Fibroblast of gingiva (primary cell): ENCODE measurements at regions not wholly inside any gene's neighbourhood (a gene's known extent, or its start where the extent isn't known, plus 50 kb on each side); places are given as distances from the start of the nearest gene placed in this dataset.
"Not testable (repeated sequence)": the region's sequence is repeated elsewhere in the genome, so short reads cannot be mapped to it uniquely, and the experiment has no call there.

Source experiments
- DNase-seq: peaks from one replicate; pipeline ENCODE4 v3.0.0-alpha.2; 2011; ENCODE audit warnings: low read depth

DNA sequence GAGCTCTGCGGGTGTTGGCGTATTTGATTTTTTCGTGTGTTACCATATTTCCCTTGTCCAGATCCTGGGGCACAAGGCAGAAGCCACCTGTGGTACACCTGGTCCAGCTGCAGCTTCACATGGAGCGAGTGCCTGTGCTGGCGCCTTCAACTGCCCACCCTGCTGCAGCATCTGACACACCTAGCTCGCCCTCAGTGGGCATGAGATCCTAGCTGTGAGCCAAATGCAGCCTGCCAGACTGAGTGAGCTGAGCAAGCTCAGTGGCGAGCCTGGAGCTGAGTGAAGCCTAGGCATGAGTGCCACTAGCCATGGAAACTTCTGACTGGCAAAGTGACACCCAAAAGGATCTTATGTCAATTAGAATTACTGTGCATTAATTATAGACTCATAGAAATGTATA, 1226.8 kb upstream of the FLRT2 start:
- no peak for DNase-seq

DNA sequence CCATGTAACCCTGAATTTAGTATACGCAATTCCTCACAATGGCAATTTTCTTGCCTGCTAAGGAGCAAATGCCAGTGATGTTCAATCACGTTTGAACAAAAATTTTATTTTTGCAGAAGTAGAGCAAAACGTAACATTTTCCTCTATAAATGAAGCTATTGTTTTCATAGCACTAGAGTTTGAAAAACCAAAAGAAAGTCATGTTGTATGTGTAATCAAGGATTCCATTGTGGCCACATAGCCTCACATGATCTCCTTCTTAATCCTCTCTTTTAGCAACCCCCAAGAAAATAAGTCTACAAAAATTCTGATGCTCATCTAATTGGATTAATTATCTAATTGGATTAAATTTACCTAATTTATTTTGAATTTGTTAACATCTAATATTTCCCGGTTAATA, 1217.4 kb upstream of the FLRT2 start:
- no peak for DNase-seq

DNA sequence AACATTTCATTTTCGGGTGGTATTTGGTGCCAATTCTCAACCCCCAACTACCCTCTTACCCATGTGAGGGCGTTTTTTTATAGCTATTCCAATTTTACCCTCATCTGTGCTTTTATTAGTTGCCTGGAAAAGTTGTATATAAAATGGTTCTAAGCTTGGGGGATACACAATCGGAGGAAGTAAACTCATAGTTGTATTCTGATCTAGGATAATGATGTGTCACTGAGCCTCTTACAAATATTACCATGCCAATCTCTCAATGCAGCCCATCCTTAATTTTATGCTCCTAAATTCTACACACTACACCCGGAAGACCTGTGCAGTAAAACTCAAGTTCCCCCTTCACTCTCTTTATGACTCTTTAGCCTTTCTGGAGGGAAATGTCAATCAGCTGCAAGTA, 1206.5 kb upstream of the FLRT2 start:
- DNase-seq, result no peak

DNA sequence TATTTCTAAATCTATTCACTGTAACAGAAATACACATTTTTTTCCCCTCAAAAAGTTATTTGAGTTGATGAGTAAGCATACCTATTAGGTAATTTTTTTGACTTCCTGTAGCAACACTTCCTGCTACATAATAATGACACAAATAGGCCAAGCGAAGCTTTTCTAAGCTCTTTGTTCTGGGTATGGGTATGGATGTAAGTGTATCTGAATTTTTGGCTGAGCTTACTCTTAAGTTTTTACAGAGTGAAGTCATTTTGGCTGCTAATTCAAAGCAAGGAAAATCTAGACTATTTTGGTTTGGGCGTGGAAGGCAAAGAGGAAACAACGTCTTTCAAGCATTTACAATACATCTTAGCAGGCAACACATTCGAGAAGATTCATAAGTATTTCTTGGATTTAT, 1206.0 kb upstream of the FLRT2 start:
- no peak for DNase-seq

DNA sequence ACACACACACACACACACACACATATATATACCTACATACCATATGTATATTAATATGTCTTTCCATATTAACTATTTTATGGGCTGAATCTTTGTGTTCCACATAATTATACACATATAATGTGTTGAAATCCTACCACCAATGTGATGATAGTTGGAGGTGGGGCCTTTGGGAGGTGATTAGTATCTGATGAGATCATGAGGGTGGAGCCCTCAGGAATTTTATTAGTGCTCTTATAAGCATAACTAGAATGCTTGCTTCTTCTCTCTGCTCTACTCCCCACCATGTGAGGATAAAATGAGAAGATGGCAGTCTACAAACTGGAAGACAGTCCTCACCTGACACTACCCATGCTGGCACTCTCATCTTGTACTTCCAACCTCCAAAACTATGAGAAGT, 1193.5 kb upstream of the FLRT2 start:
- DNase-seq, result no peak

- DNase-seq, result no peak
Measured at GRCh38 chr14:84340938-84341337, 1189.0 kb upstream of the FLRT2 start.

DNA sequence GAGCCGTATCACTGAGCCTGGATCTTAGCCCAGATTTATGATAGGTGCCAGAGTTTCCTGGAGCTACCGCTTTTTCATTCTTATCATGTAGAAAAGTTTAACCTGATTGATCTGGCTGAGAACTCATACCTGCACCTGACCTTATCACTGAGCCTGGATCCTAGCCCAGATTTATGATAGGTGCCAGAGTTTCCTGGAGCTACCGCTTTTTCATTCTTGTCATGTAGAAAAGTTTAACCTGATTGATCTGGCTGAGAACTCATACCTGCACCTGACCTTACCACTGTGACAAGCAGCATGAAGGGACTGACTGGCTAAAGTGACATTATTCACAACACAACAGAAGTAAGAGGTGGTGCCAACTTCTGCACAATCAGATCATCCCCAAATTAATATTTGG, 1188.1 kb upstream of the FLRT2 start:
- DNase-seq, result not testable (repeated sequence)

- DNase-seq, result no peak
Measured at GRCh38 chr14:84343656-84344055, 1186.3 kb upstream of the FLRT2 start.

DNA sequence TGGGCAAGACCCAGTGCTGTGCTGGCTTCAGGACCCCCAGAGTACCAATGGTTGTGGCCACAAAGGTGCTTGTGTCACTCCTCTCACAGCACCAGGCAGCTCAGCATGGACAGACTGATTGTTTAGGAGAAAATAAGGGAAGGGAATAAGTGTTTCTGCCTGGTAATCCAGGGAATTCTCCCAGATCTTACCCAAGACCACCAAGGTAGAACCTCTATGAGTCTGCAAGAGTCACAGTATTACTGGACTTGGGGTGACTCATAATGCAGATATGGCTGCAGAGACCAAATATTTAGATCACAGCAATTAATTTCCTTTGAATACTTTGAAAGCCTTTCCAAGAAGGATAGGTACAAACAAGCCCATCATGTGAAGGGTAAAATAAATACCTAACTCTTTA, 1178.3 kb upstream of the FLRT2 start:
- no peak for DNase-seq

DNA sequence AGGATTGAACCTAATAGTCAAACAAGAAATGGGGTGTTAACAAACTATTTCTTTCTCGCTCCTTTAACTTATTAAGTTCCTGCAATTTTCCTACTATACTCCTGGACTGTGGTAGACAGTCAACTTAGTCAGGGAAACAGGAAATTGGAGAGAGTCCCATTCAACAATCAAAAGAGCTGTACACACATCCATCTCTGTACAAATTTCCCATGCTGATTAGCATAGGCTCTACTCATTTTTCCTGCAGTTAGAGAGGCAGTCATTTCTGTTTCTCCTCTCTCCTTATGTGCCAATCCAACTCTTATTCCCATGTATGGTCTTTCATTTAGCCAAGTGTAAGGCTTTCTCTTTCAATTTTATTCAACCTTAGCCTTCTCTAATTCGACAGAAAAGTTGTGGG, 1168.5 kb upstream of the FLRT2 start:
- DNase-seq, result no peak

- DNase-seq, result no peak
Measured at GRCh38 chr14:84375235-84375634, 1154.7 kb upstream of the FLRT2 start.

GRCh38 chr14:84390010-84390409, 1139.9 kb upstream of the FLRT2 start:
- no peak for DNase-seq

DNA sequence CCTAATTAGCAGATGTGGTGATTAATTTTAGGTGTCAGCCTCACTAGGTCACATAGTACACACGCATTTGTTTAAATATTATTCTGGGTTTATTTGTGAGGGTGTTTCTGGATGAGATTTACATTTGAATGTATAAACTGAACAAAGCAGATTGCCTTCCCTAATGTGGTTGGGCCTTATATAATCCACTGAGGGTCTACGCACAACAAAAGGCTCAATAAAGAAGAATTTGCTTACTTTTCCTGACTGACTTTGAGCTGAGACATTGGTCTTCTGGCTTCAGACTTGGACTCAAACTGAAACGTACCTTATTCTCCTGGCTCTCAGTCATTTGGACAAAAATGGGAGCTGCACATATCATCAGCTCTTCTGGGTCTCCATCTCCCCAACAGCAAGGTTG, 1132.3 kb upstream of the FLRT2 start:
- no peak for DNase-seq

- no peak for DNase-seq
Measured at GRCh38 chr14:84399296-84399910, 1130.5 kb upstream of the FLRT2 start.

DNA sequence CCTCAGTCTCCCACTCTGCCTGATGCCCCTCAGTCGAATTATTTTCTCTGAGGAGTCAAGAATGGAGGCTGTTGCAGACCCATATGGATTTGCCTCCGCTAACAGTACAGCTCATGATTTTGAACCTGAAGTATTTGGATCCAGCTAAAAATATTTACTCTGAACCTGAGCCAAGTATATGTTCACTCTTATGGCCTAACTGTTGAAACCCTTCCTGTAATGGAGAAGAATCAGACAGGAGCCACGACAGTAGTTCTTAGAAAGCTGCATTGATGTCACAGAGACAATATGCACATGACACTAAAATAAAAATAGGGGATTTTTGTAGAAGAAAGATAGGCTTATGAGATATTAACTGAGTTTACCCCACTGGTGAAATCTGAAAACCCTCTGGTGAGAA, 1128.3 kb upstream of the FLRT2 start:
- no peak for DNase-seq

DNA sequence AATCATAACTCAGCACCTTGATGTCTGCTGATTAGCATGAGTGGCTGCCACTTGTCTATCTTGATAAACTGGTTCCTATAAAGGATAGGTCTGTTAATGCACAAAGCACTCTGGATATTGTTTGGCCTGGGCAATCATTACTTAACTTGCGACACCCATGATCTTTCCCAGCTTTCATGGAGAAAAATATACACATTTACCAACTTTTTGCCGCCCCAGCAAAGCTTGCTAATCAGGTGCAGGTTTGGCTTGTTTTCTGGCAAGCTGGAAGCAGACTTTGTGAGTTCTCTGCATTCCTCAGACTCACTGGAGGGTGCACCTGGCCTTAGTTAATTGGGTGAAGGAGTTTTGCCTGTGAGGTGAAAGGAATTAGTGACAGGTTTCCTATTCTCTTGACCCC, 1126.4 kb upstream of the FLRT2 start:
- DNase-seq, result no peak

DNA sequence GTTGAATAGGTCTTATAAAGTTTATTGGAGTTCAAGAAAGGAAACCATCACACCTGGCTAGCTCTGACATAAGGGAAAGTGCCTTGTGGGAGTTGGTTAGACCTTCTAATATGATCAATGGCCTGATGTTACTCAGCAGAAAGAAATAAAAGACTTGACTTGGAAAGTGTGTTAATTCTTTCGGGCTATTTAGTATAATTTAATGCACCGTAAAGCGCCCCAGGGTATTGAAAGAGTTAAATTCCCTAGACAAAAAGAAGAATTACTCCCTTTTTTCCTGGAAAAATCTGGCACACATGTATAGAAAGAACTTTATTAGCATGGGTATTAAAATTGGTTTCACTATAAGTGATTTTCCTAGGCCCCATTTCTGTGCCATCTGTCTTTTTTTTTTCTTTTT, 1125.7 kb upstream of the FLRT2 start:
- no peak for DNase-seq

DNA sequence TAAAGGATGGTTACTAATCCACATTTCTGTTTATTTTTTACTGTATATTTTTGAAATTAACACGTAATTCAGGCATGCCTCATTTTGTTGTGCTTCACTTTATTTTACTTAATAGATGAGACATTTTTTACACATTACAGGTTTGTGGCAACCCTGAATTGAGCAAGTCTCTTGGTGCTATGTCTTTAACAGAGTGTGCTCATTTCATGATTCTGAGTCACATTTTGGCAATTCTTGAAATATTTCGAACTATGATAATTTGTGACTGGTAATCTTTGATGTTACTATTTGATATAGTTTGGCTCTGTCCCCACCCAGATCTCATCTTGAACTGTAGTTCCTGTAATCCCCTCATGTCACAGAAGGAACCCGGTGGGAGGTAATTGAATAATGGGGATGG, 1120.5 kb upstream of the FLRT2 start:
- no peak for DNase-seq

DNA sequence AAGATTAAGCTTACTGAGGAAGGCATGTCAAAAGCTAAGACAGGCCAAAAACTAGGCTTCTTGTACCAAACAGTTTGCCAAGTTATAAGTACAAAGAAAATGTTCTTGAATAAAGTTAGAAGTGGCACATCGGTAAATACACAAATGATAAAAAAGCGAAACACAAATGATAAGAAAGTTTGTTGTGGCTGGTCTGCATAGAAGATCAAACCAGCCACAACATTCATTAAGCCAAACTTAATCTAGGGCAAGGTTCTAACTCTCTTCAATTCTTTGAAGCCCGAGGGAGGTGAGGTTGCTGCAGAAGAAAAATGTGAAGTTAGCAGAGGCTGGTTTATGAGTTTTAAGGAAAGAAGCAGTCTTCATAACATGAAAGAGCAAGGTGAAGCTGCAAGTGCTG, 1119.6 kb upstream of the FLRT2 start:
- no peak for DNase-seq

DNA sequence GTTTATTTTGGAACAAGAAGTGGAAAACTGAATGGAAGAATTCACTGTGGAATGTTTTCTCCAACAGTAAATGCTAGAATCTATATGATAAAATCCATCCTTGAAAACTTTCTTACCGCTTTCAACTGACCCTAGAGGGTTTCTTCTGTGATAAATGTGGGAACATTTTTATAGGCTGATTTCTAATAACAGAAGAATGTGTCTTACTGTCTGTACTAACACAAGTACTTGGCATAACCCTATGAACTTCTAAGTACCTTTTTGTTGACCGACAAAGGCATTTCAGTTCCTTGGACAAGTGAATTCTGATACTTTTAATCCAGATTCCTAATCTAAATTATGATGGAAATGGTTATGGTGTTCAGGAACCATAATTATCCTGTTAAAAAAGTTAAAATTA, 1109.7 kb upstream of the FLRT2 start:
- DNase-seq, result no peak

- DNase-seq, result no peak
Measured at GRCh38 chr14:84421621-84422020, 1108.3 kb upstream of the FLRT2 start.

GRCh38 chr14:84425968-84426367, 1104.0 kb upstream of the FLRT2 start:
- no peak for DNase-seq

GRCh38 chr14:84432676-84433075, 1097.3 kb upstream of the FLRT2 start:
- no peak for DNase-seq

GRCh38 chr14:84433961-84434360, 1096.0 kb upstream of the FLRT2 start:
- no peak for DNase-seq

DNA sequence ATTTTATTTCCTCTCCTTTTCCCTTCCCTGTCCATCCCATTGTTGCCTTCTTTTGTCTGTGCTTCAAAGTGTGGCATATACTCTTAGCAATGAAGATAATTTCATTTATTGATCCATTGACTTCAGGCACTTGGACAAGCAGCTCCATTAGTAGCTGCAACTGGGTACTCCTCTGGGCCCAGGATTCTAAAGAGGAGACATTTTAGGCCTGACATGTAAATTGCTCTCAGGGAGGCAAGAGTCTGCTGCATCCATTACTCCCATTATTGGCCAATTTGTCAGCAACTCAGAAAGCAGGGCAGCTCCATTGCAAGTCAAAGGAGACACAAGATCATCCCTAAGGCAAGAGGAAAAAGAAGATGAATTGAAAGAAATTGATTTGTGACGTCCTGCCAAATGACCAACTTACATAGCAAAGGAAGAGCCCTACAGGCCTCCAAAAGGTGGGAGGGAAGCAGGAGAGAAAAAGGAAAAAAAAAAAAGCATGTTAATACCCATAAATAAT, 1094.1 kb upstream of the FLRT2 start:
- no peak for DNase-seq
